ENCODE measurements at regions not wholly inside any gene's neighbourhood (a gene's known extent, or its start where the extent isn't known, plus 50 kb on each side); places are given as distances from the start of the nearest gene placed in this dataset.

GRCh38 chrY:19140285-19140920, 366.9 kb upstream of the HSFY2 start:
- DNase-seq (ENCODE audit: low spot score in 2 of 2), result no peak
- no peak for ATAC-seq
- no peak overlapping the region for H3K27ac Mint-ChIP-seq
- H3K9me3 Mint-ChIP-seq, result peaks cover 0 to 14% of the 10 kb centered on the region in 2 donors
- peaks cover 0 to 11% of the 10 kb centered on the region in 2 donors for H3K36me3 Mint-ChIP-seq

DNA sequence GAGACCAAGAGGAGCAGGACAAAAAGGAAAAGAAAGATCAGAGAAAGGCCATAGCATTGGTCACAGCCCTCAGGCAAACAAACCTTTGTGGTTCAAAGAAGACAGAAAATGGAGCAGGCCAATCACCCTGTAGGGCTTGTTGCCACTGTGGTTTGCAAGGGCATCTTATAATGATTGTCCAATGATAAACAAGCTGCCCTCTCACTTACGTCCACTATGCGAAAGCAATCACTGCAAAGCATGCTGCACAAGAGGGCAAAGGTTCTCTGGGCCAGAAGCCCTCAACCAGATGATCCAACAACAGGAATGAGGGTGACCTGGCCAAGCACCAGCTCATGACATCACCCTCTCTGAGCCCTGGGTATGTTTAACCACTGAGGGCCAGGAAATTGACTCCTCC, 360.9 kb upstream of the HSFY2 start:
- DNase-seq (ENCODE audit: low spot score in 2 of 2), result no peak
- no peak for ATAC-seq
- H3K36me3 Mint-ChIP-seq, result peaks cover 0 to 10% of the 10 kb centered on the region in 2 donors
- H3K9me3 Mint-ChIP-seq, result peaks cover 0 to 14% of the 10 kb centered on the region in 2 donors
- H3K27ac Mint-ChIP-seq, result no peak overlapping the region

DNA sequence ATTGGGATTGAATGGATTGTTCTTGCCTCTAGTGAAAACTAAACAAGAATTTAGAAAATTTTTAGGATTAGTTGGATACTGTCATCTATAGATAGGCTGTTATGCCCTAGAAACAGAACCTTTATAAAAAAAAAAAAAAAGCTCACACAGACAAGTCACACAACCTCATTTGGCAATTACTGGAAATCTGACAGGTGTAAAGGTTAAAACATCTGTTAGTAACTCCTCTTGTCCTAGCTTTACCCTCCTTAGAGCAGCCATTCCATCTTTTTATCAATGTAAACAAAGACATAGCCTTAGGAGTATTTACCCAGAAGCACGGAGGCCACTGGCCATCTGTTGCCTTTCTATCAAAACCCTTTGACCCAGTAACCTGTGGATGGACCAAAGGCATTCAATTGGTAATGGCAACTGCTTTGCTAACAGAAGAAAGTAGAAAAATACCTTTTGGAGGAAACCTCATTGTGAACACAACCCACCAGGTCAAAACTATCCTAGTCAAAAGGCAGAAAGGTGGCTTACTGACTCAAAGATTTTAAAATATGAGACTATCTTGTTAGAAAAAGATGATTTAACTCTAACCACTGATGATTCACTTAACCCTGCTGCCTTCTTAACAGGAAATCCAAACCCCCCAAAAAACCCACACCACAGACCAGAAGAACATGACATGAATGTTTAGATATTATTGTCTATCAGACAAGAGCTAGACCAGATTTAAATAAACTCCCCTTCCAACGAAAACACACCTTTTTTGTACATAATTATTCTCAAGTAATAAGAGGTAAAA, 357.2 kb upstream of the HSFY2 start:
- peak; percentile 56 to 95 for ATAC-seq
- H3K36me3 Mint-ChIP-seq, result no peaks in the 10 kb centered on the region
- DNase-seq (ENCODE audit: low spot score in 2 of 2), result peak in 1 of 2 donors; percentile 13
- no peaks in the 10 kb centered on the region for H3K9me3 Mint-ChIP-seq
- H3K27ac Mint-ChIP-seq, result peak overlapping the region in 1 of 2 donors; percentile 37

DNA sequence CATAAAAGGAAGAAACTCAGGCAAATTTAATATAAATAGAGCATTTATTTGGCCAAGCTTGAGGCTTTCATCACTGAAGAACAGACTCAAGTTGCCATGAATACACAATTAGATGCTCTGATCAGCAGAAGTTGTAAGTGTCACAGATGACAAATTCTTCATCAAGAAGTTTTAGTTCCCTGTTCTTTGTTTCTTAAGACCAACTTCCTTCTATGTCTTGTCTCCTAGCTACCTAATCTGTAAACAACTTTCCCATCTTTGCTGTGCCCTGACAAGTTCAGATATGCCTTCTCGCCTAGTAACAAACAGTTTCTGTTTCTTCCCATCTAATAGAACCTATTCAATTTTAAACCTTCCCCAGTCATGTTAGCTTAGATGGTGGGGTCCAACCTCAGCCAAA, 353.4 kb upstream of the HSFY2 start:
- H3K27ac Mint-ChIP-seq, result no peak overlapping the region
- no peaks in the 10 kb centered on the region for H3K9me3 Mint-ChIP-seq
- DNase-seq (ENCODE audit: low spot score in 2 of 2), result no peak
- no peak for ATAC-seq
- H3K36me3 Mint-ChIP-seq, result peaks cover 0 to 6% of the 10 kb centered on the region in 2 donors

DNA sequence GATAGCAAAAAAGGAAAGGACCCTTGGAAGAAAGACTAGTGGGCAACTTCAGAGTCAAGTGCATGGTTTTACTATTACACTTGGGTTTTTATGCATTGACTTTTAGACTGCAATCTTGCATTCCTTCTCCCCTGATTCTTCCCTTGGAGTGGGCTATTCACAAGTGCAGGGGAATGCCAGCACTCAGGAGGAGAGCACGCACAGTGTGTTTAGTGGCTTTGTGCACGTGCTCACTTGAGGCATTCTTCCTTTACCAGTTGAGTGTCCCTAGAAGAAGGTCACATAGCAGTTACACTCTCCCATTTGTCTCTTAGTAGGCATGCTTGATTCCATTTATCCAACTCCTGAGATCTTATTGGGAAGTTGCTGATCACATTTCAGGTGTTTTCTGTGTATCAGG, 351.1 kb upstream of the HSFY2 start:
- Mint-ChIP-seq H3K27ac (no peak overlapping the region), H3K9me3 (no peaks in the 10 kb centered on the region), H3K36me3 (peaks cover 0 to 6% of the 10 kb centered on the region in 2 donors)
- ATAC-seq (no peak), DNase-seq (ENCODE audit: low spot score in 2 of 2) (no peak)

- H3K9me3 Mint-ChIP-seq, result peaks cover 3 to 7% of the 10 kb centered on the region in 2 donors
- peaks cover 0 to 13% of the 10 kb centered on the region in 2 donors for H3K36me3 Mint-ChIP-seq
- no peak overlapping the region for H3K27ac Mint-ChIP-seq
- DNase-seq (ENCODE audit: low spot score in 2 of 2) (no peak), ATAC-seq (no peak)
Measured at GRCh38 chrY:19122450-19122849, 348.9 kb upstream of the HSFY2 start.

GRCh38 chrY:19098349-19098748, 324.8 kb upstream of the HSFY2 start:
- DNase-seq (ENCODE audit: low spot score in 2 of 2), result no peak
- peaks cover 0 to under 1% of the 10 kb centered on the region in 2 donors for H3K36me3 Mint-ChIP-seq
- H3K27ac Mint-ChIP-seq, result no peak overlapping the region
- peaks cover 13 to 14% of the 10 kb centered on the region in 2 donors for H3K9me3 Mint-ChIP-seq
- ATAC-seq, result no peak

GRCh38 chrY:19095460-19095859, 321.9 kb upstream of the HSFY2 start:
- ATAC-seq (no peak), DNase-seq (ENCODE audit: low spot score in 2 of 2) (no peak)
- peaks cover 0 to 5% of the 10 kb centered on the region in 2 donors for H3K36me3 Mint-ChIP-seq
- peaks cover 6 to 7% of the 10 kb centered on the region in 2 donors for H3K9me3 Mint-ChIP-seq
- H3K27ac Mint-ChIP-seq, result no peak overlapping the region

DNA sequence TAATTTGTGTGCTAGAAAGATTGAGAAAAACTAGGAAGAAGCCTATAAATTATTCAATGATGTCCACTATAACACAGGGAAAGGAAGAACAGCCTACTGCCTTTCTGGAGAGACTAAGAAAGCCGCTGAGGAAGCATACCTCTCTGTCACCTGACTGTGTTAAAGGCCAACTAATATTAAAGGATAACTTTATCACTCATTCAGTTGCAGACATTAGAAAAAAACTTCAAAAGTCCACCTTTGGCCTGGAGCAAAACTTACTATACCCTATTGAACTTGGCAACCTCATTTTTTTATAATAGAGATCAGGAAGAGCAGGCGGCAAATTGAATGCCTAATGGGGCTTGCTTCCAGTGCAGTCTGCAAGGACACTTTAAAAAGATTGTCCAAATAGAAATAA, 309.5 kb upstream of the HSFY2 start:
- no peak overlapping the region for H3K27ac Mint-ChIP-seq
- no peaks in the 10 kb centered on the region for H3K36me3 Mint-ChIP-seq
- DNase-seq (ENCODE audit: low spot score in 2 of 2), result no peak
- H3K9me3 Mint-ChIP-seq, result no peaks in the 10 kb centered on the region
- no peak for ATAC-seq

GRCh38 chrY:19077698-19078113, 304.2 kb upstream of the HSFY2 start:
- peak in 1 of 2 donors; percentile 3 for DNase-seq (ENCODE audit: low spot score in 2 of 2)
- ATAC-seq, result peak; percentile 10 to 21
- H3K27ac Mint-ChIP-seq, result peak overlapping the region in 1 of 2 donors; percentile 85
- H3K36me3 Mint-ChIP-seq, result peaks cover 4 to 5% of the 10 kb centered on the region in 2 donors
- H3K9me3 Mint-ChIP-seq, result no peaks in the 10 kb centered on the region

GRCh38 chrY:19076846-19077697, 303.5 kb upstream of the HSFY2 start:
- peak; percentile 30 to 70 for DNase-seq (ENCODE audit: low spot score in 2 of 2)
- Mint-ChIP-seq H3K36me3 (peaks cover 4 to 5% of the 10 kb centered on the region in 2 donors), H3K9me3 (no peaks in the 10 kb centered on the region), H3K27ac (peak overlapping the region; percentile 85)
- ATAC-seq, result peak; percentile 86 to 92

DNA sequence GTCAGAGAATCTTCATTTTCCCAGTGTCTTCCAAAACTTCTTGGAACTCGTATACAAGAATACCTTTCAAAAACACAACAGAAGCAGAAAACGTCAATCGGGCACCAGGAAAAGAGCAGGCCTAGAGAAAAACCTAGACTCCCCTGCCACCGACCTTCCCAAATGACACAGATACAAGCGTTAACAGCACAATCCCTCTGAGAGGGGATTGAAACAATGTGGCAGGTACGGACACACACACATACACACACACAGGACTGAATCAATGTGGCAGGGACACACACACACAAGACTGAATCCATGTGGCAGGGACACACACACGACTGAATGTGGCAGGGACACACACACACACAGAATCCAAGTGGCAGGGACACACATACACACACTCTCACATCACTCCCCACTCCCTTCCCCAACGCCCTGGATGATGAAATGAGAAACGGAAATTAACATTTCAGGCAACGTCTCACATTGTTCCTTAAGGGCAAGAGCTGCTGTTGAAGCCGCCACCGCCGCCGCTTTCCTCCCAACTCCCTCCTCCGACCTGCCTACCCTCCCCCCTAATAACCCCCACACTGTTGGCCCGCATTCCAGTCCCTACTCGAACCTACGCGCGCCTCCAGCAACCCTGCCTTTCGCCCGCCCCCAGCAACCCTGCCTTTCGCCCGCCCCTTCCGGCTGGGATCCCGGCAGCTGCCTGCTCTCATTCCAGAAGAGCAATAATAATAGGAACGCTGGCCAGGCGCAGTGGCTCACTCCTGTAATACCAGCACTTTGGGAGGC, 302.1 kb upstream of the HSFY2 start:
- ATAC-seq (peak; percentile 36 to 51), DNase-seq (ENCODE audit: low spot score in 2 of 2) (peak; percentile 31 to 61)
- peaks cover 4 to 5% of the 10 kb centered on the region in 2 donors for H3K36me3 Mint-ChIP-seq
- no peaks in the 10 kb centered on the region for H3K9me3 Mint-ChIP-seq
- H3K27ac Mint-ChIP-seq, result peak overlapping the region; percentile 55 to 85

DNA sequence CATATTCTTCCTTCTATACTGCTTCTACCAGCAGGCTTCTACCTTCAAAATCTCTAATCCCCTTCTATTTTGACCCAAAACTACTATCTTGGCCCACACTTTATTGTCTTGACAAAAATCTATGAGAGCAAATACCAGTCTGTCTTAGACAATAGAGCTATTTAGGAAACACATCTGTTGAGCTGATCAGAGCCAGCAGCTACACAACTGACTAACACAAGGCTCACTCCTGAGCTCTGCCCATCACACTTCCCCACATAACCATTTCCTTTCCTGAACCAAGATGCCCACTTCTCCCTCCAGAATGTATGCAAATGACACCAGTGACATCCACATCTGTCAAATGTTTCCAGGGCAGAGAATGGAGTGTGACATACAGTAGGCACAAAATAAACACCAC, 293.9 kb upstream of the HSFY2 start:
- Mint-ChIP-seq H3K9me3 (no peaks in the 10 kb centered on the region), H3K36me3 (peaks cover 0 to 6% of the 10 kb centered on the region in 2 donors), H3K27ac (no peak overlapping the region)
- ATAC-seq (no peak), DNase-seq (ENCODE audit: low spot score in 2 of 2) (no peak)

GRCh38 chrY:19066447-19067190, 293.1 kb upstream of the HSFY2 start:
- no peak for ATAC-seq
- peaks cover 0 to 6% of the 10 kb centered on the region in 2 donors for H3K36me3 Mint-ChIP-seq
- no peak for DNase-seq (ENCODE audit: low spot score in 2 of 2)
- no peaks in the 10 kb centered on the region for H3K9me3 Mint-ChIP-seq
- no peak overlapping the region for H3K27ac Mint-ChIP-seq

GRCh38 chrY:19065119-19065518, 291.6 kb upstream of the HSFY2 start:
- H3K27ac Mint-ChIP-seq, result no peak overlapping the region
- no peak for ATAC-seq
- no peak for DNase-seq (ENCODE audit: low spot score in 2 of 2)
- H3K9me3 Mint-ChIP-seq, result no peaks in the 10 kb centered on the region
- H3K36me3 Mint-ChIP-seq, result peaks cover 0 to 6% of the 10 kb centered on the region in 2 donors

DNA sequence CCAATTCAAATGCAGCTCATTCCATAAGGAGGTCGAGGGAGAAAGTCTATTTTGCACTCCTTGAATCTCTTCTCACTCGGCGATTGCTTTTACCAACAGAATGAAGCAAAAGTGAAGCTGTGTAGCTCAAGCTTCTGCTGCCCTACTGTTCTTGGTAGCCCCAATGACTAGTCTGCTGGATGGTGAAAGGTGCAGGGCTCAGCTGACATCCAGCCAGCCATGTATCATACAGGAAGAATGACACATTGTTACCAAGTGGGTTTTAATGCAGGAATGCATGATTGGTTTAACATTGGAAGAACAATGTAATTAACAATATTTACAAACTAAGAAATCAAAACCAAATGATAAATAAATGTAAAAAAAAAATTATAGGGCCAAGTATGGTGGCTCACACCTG, 286.2 kb upstream of the HSFY2 start:
- no peak overlapping the region for H3K27ac Mint-ChIP-seq
- no peak for ATAC-seq
- H3K36me3 Mint-ChIP-seq, result peaks cover 0 to 4% of the 10 kb centered on the region in 2 donors

More for the DNA sequence above, 286.2 kb upstream of the HSFY2 start:
- DNase-seq (ENCODE audit: low spot score in 2 of 2), result no peak
- H3K9me3 Mint-ChIP-seq, result no peaks in the 10 kb centered on the region
